ENCODE measurements at regions not wholly inside any gene's neighbourhood (a gene's known extent, or its start where the extent isn't known, plus 50 kb on each side); places are given as distances from the start of the nearest gene placed in this dataset.
"Not testable (repeated sequence)": the region's sequence is repeated elsewhere in the genome, so short reads cannot be mapped to it uniquely, and the experiment has no call there.

DNA sequence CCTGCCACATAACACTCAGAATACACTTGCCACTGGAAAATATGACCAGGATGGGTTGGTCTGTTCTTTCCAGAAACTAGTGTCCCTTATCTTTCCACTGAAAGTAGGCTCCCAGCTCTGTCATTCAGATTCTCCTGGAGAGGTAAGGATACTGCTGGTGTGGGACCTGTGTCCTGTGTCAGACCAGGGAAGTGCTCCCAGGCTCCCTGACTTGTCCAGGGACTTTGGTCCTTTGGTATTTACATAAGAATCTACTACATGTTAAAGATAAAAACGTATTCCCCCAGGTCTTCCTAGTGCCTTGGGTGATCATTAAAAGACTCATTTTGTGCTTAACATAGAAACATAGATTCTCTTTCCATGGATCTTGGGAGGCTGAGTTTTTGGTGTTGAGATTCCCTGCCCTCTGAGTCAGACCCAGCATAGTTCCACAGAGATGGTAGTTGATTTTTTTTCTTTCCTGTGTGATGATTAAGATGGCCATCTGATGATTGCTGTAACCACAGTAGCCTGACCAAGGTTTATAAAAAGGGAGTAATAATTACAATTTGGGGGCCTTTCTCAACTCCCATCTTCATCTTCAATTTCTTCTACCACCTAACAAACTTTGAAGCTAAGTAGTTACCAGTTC, 159.8 kb upstream of the JADE1 start:
- DNase-seq (ENCODE audit: low read depth in 3 of 3) = no peak

DNA sequence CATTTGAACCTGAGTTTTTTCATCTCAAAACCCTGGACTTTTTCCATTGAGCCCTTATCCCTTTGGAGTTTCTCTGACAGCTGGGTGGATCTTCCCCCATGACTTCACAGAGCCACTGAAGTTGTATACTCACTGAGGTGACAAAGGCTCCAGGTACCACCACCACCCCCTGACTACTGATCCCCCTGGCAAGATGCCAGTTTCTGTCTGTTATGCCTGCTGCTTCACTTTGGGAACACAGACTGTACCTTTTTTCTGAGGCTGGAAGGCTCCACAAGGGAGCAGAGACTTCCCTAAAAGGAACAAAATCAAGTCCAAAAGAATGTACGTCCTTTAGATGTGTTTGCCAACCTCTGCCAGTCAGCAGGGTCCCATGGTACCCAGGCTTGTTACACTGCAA, 160.3 kb upstream of the JADE1 start:
- DNase-seq (ENCODE audit: low read depth in 3 of 3) = no peak

DNA sequence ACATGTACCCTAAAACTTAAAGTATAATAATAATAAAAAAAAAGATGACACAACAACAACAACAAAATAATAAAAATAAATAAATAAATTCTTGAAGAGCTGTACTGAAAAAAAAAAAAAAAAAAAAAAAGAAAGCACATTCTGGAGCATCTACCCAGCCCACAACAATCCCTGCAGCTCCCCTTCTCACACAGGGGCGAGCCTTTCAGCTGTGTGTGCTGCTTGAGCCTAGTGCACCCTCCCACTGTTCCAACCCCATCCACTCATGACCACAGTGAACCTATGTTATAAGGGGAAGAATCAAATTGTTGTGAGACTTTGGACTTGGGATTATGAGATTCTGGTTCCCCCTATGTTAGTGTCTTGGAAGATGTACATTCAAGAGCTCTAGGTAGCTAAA, 161.5 kb upstream of the JADE1 start:
- no peak for DNase-seq (ENCODE audit: low read depth in 3 of 3)

DNA sequence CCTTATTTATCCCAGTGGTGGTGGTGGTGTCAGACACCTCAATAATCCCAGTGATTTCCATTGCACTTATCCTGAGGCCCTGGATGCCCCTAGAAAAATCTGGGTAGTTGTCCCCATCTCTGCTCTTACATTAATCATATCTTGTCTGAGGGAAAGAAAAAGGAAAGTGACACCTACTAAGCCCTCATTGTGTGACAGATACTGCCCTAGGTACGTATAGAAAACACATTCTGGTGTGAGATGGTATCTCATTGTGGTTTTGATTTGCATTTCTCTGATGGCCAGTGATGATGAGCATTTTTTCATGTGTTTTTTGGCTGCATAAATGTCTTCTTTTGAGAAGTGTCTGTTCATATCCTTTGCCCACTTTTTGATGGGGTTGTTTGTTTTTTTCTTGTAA, 162.6 kb upstream of the JADE1 start:
- DNase-seq (ENCODE audit: low read depth in 3 of 3) = not testable (repeated sequence)

DNA sequence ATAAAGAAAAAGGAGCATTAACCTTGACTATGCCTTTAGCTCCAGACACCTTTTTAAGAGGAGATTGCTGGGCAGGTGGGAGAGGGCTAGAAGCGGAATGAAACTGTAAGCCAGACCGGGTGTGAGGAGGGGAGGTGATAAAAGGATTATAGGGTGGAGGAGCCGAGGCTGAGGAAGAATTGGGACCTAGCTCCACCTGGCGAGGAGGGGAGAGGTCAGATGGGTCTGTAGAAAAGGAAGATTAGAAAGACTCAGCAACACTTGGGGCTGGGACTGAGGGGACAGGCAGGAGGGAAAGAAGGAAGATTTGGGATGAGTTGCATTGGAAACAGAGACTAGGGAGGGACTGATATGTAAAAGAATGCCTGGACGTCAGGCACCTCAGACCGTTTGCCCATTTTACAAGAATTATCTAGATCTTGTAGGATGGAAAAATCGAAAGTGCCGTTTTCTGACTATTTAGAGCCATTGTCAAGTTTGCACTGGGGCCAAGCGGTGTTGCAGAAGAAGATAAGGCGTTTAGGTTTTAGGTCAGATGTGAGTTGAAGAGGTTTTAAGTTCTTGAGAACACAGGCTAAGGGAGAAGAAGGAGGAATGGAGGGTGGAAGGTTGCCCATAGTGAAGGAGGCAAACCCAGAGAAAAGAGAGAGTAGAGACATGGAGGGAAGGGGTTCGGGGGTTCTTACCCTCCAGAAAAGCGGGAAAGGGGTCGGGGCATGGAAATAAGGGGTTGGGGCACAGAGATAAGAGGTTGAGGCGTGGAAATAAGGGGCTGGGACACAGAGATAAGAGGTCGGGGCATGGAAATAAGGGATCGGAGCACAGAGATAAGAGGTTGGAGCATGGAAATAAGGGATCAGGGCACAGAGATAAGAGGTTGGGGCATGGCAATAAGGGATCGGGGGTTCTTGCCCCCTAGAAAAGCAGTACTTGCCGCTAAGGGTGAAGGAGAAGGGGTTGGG, 164.5 kb upstream of the JADE1 start:
- not testable (repeated sequence) for DNase-seq (ENCODE audit: low read depth in 3 of 3)

DNA sequence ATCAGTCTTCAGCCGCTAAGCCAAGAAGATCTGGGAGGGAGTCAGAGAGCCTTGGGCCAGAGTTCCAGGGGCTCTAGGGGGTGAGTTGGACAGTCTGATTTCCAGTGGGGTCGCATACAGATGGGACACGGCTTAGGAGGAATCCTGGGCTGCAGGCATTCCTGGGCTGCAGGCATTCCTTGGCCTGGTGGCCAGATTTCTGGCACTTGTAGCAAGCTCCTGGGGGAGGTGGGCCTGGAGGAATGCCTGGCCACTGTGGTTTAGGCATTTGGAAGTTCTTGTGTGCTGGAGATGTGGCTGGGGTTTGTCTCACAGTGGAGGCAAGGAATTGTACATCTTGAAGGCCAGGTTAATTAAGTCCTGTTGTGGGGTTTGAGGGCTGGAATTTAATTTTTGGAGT, 165.4 kb upstream of the JADE1 start:
- not testable (repeated sequence) for DNase-seq (ENCODE audit: low read depth in 3 of 3)

DNA sequence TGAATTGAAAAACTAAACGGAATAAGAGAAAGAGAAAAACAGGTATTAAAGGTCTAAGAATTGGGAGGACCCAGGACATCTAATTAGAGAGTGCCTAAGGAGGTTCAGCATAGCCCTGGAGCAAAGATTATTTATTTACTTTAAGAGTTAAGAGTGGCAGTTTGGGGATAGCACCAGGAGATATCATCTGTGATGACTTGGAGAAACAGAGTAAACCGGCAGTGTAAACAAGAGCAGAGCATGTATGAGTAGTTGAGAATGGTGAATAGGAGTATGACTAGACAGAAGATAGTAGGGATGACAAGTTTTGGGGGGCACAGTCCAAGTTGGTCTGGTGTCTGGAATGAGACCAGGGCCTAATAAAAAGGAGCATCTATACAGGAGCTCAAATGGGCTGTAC, 167.9 kb upstream of the JADE1 start:
- DNase-seq (ENCODE audit: low read depth in 3 of 3) = not testable (repeated sequence)

DNA sequence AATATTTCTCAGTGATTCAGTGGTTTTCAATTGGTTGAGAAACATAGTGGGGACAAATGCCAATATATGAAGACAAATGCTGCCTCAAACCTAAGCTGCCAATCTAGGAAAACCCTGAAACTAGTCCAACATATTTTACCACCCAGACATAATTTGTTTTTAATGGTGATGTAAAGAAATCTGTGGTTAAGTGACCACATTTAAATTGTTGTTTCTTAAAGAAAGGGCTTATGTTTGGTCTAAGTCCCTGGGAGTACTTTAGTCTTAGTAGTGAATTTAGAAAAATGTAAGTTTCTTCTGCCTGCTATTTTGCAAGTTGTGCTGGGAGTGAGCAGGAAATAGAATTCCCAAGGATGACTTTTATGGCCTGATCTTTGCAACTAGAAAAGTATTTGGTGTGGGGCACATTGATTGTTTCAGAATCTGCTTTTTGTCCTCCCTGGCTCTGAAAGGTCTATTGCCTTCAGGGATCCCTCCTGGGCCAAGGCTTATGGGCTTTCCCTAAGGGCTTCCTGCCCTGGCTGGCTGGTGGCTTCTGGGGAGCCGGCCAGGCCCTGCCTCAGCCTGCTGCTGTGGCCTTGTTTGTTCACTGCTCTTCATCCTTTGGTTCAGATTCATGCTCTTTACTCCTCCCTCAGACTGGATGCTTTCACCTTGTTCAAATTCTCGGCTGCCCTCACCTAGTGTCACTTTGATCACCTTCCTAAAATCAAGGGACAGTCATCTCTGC, 169.8 kb upstream of the JADE1 start:
- DNase-seq (ENCODE audit: low read depth in 3 of 3) = no peak

DNA sequence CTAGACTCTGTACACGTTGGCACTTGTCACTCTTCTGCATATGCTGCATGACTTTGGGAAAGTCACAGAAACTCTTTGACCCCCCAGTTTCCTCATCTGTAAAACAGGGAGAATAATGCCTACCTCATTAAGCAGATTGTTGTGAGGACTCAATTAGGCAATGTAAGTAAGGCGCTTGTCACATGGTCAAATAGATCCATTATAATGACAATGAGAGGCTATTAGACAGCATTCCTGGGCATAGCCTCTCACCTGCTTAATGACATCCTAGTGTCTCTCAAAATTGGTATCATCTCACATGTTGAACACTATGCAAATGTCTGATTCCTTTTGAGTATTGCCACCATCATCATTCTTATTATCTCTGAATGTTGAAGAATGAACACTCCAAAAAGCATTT, 172.6 kb upstream of the JADE1 start:
- DNase-seq (ENCODE audit: low read depth in 3 of 3) = no peak

DNA sequence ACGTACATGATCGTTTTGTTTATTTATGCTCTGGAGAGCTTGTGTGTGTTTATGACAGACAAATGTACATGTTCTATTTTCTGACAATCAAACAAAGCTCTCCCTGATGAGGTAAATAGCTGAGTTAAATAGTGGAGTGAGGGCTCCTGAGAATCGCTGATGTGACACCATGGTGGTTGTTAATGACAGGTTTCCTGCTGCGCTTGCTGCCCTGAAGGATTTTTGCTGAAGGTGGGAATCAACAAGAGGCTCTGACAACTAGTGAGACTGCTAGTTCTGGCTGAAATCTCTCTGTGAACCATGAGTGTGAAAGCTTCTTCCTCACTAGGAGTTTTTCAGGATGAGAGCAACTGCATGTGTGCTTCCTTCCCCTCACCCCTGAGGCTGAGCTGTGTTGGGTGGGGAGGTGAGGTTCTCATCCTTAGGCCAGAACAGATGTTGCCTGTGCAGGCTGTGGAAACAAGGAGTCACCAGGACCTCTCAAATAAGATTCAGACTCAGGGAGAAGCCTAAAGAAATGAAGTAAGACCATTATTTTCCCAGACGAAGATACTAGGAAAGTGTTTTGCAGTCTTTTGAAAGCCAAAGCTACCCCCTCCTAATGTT, 173.4 kb upstream of the JADE1 start:
- no peak for DNase-seq (ENCODE audit: low read depth in 3 of 3)

DNA sequence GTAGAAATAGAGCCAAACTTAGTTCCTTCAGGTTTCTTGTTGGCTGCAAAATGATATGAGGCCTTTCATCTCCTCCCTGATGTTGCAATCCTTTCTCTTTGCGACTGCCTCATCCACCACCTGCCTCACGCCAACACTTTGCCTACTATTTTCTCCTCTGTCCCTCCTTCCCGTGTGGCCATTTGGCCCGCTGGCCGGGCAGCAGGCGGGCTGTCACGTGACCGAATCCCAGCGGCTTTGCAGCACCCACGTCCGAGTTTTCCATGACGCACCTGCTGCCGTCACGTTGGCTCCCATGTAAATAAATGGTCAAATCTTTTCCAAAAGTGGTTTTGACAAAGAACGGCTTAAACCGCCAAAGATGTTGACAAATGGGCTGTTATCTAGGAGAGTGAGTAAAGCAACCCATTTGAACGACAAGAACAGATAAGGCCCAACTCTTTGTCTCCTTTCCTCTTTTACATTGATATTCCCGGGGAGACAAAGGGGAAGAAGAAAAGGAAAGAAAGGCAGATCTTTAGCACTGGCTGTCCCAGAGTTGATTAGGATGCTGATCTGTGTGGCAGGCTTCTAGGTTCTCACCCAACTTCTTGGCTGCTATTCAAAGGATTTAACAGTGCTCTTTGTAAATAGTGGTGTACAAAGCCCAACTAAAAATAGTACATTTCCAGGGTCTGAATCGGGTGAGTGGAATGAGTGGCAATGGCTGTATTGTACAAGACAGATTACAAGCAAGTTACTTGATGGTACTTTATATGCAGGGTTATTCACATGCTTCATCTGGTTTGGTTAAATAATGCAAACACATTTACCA, 174.2 kb upstream of the JADE1 start:
- no peak for DNase-seq (ENCODE audit: low read depth in 3 of 3)

DNA sequence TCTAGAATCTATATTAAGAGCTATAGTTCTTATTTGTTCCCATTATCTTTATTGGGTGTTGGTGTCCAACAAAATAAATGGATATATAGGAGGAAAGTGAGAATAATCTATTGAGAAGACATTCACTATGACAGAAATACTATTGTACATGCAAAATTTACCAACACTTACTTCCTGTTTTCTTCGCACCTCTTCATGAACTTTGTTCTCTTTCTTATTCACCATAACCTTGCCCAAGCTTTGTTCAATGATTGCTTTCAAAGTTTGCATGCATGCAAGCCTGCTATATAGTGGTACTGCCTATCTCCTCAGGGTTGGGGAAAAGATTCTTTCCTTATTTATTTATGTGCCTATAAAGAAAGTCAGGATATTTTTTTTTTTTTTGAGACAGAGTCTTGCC, 176.4 kb upstream of the JADE1 start:
- DNase-seq (ENCODE audit: low read depth in 3 of 3) = no peak

DNA sequence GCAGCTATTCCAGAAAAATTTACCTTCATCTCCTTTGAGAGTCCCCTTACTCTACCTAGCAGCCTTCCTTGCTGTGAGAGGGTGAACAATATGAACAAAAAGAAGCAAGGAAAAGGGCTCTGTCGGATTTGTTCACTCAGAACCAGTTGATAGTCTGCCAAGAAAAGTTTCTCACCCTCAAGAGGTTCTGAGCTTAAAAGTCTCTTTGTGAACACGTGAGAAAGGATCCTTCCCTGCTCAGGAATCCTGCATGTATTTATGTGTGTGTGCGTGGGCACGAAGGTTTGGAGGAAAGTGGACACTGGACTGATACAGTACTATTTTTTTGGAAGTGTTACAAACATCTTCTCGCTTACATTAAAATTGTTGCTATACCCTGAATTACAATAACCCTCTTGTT, 178.6 kb upstream of the JADE1 start:
- no peak for DNase-seq (ENCODE audit: low read depth in 3 of 3)

DNA sequence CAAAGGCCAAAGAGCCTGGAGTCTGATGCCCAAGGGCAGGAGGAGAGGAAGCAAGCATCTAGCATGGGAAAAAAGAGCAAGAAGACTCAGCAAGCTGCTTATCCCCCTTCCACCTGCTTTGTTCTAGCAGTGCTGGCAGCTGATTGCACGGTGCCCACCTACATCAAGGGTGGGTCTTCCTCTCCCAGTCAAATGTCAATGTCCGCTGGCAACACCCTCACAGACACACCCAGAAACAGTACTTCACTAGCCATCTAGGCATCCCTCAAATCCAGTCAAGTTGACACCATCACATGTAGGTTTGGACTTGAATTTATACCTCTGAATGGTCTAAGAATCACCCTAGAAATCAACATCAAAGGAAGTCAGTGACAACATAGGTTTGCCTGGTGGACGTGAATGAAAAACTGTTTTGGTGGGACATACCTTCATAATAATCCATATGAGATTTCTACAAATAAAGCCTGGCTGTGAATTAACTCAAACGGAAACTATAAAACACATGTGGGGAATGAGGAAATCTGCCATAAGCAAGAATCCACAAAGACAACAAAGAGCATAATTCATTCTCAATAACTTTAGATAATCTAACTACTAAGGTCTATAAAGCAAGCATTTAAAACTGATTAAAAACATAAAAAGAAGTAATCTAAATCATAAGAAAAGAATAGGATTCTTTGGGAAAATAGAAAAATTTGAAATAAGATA, 185.8 kb upstream of the JADE1 start:
- DNase-seq (ENCODE audit: low read depth in 3 of 3) = no peak

DNA sequence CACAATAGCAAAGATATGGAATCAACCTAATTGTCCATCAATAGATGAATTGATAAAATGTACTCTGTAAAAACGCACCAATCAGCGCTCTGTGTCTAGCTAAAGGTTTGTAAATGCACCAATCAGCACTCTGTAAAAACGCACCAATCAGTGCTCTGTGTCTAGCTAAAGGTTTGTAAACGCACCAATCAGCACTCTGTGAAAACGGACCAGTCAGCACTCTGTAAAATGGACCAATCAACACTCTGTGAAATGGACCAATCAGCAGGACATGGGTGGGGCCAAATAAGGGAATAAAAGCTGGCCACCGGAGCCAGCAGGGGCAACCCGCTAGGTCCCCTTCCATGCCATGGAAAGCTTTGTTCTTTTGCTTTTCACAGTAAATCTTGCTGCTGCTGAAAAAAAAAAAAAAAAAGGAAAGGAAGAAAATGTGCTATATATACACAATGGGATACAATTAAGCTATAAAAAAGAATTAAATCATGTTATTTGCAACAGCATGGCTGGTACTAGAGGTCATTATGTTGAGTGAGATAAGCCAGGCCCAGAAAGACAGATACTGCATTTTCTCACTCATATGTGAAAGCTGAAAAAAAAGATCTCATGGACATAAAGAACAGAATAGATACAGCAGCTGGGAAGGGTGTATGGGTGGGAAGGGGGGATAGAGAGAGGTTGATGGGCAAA, 189.1 kb upstream of the JADE1 start:
- not testable (repeated sequence) for DNase-seq (ENCODE audit: low read depth in 3 of 3)

DNA sequence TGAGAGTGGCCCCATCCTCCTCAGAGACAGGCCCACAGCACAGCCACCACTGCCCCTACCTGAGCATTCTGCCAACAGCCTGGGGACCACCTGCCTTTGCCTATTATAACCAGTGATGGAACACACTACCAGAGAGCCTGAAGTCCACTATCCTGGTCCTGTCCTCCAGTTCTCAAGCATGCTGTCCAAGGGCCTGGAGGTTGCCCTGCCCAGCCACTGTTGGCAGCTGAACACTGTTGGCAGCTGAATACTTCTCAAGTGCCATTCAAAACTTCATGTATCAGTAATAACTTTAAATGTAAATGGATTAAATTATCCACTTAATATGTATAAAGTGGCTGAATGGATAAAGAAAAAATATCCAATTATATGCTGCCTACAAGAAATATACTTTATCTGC, 194.3 kb upstream of the JADE1 start:
- no peak for DNase-seq (ENCODE audit: low read depth in 3 of 3)

DNA sequence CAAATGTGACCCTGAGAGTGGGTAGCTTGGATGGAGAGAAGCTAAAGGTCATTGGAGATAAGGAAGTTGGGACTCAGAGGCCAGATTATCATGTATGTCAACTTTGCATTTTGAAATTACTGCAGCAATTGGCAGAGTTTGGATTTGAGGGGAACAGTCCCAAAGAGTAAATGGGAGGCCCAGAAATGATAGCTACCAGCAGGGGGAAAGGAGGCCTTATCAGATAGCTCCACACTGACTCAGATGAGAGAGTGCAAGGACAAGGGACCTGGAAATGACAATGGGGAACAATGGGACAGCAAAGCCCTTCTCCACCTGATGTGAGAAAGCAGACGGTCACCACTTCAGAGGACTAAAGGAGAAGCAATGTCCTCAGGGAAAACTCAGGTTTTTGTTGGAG, 201.5 kb upstream of the JADE1 start:
- DNase-seq (ENCODE audit: low read depth in 3 of 3) = no peak

DNA sequence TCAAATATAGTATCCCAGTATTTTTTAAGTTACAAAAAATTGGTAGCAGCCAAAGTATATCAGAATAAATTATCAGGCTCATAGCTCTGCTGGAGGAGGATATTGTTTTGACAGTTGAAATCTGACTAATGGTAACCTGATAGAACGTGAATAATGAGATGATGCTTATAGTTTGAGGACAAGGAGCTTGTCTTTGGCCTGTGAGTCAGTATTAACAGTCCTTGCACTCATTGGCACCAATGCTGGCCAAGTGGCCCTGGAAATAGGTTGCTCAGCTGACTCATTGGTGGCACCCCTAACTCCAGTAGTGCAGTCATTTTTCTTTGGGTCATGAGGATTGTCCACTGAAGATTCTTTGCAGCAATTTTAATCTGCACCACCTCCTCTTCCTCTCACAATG, 203.3 kb upstream of the JADE1 start:
- DNase-seq (ENCODE audit: low read depth in 3 of 3) = no peak

DNA sequence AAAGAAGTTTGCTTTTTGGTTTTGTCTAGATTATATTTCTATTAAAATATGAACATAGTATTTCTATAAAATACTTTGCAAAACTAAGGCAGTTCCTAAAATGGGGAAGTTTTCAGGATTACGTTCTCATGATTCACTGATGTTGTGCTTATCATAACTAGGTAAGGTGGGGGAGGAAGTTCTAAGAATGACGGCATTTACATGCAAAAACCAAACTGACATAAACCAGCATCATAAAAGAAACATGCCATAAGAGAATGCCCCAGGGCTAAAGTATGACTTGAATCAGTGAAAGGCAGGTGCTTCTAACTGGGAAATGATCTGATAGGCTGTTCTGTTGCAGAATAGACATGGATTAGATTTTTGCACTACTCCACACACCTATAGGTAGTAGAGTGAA, 204.7 kb upstream of the JADE1 start:
- DNase-seq (ENCODE audit: low read depth in 3 of 3) = no peak

DNA sequence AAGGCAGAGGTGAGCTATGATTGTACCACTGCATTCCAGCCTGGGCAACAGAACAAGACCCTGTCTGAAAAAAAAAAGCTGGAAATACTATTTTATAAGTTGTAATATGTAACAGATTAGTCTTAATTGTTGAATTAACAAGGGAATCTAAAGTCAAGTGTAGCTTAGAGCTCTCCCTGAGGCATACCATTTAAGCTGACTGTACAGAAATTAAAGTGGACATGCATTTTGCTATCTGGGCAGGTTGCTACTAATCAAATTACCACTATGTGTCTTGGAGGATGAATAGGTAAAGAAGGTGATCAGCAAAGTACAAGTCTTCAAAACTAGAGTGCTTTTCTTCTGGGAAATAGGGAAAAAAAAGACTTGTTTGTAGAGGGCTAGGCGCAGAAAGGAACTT, 205.3 kb upstream of the JADE1 start:
- DNase-seq (ENCODE audit: low read depth in 3 of 3) = no peak
